Progenitor cell of endocrine pancreas (in vitro differentiated cells): ENCODE measurements at regions not wholly inside any gene's neighbourhood (a gene's known extent, or its start where the extent isn't known, plus 50 kb on each side); places are given as distances from the start of the nearest gene placed in this dataset.

Experiments
- DNase-seq: peaks from one replicate; pipeline ENCODE4 v3.0.0; 2021; ENCODE audit warnings: low spot score; ENCODE audit not compliant: unreplicated experiment
- H3K27ac Mint-ChIP-seq: 2 replicates; pipeline ENCODE4 v1.8.0; 2021; ENCODE audit warnings: mild to moderate bottlenecking, moderate library complexity, mixed read lengths
- H3K27me3 Mint-ChIP-seq: 2 replicates; pipeline ENCODE4 v1.8.0; 2021; ENCODE audit warnings: mixed read lengths
- H3K36me3 Mint-ChIP-seq: 2 replicates; pipeline ENCODE4 v1.8.0; 2022; ENCODE audit warnings: mixed read lengths; ENCODE audit not compliant: insufficient read depth
- H3K4me1 Mint-ChIP-seq: 2 replicates; pipeline ENCODE4 v1.8.0; 2021; ENCODE audit warnings: low read depth, mixed read lengths
- H3K4me3 Mint-ChIP-seq: 2 replicates; pipeline ENCODE4 v1.8.0; 2021; ENCODE audit warnings: low read depth, mild to moderate bottlenecking, moderate library complexity, mixed read lengths
- H3K9me3 Mint-ChIP-seq: 2 replicates; pipeline ENCODE4 v1.8.0; 2021; ENCODE audit warnings: low read depth, mixed read lengths
- CTCF ChIP-seq: fragments of 200-600 bp; sonication (generic); IDR thresholded peaks from one replicate; pipeline ENCODE4 v1.5.0; 2021; ENCODE audit warnings: antibody characterized with exemption, mild to moderate bottlenecking; ENCODE audit not compliant: unreplicated experiment

DNA sequence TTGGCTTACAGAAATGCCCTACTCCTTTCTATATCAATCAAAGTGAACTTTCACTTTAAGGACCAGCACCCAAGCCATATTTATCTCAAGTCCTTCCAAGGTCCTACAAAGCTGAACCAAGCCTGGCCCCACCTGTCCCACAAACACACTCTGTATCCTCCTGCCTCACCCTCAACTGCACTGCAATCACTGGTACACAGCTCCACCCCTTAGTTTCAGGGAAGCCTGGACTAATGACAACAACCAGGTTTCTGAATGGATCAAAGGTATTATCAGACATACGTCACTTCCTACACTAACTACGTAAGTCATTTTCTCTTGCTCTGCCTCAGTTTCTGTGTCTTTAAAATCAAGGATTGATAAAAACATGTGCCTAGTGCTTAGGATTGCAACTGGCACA is 205.6 kb upstream of the HS3ST1 start:
- TF ChIP-seq CTCF: no peak
- Mint-ChIP-seq H3K36me3 (no peaks in the 10 kb centered on the region), H3K27ac (no peak overlapping the region), H3K4me1 (no peaks in the 10 kb centered on the region), H3K27me3 (no peaks in the 10 kb centered on the region), H3K4me3 (no peak overlapping the region), H3K9me3 (peaks cover 8% of the 10 kb centered on the region)
- DNase-seq: no peak

DNA sequence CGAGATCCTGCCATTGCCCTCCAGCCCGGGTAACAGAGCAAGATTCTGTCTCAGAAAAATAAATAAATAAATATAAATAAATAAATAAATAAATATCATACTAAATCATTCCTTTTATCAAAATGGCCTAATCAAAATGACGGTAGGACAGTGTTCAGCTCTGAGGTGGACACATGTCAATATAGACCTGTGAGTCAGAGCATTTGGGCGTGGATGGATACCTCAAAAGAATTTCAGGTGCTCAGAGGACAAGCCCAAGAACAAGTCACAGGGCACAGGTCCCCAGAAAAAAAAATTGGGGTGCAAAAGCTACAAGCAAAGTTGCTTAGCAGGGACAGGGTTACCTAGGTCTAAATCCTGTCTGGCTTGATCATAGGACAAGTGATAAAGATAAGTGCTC is 204.7 kb upstream of the HS3ST1 start:
- no peak overlapping the region for H3K27ac Mint-ChIP-seq
- H3K36me3 Mint-ChIP-seq: no peaks in the 10 kb centered on the region
- H3K9me3 Mint-ChIP-seq: no peaks in the 10 kb centered on the region
- H3K27me3 Mint-ChIP-seq: no peaks in the 10 kb centered on the region
- no peak for DNase-seq
- TF ChIP-seq CTCF: no peak
- no peaks in the 10 kb centered on the region for H3K4me1 Mint-ChIP-seq
- H3K4me3 Mint-ChIP-seq: no peak overlapping the region

DNA sequence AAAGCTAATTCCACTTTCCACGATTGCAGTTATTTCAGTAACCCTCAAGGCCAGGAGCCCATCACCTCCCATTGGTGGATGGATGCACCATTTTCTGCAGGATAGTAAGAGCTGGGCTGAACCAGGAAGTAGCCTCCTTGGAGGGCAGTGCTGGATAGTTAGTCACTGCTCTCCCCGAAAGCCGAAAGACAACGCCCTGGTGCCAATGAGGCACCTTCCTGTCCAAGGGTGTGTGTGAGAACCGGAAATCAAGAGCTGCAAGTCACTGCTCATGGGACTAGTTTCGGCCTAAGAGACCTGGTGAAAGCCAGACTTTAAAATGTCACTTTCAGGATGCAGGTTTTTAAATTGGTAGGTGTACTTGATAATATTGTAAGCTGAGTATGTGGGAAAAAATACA is 203.8 kb upstream of the HS3ST1 start:
- H3K27me3 Mint-ChIP-seq: no peaks in the 10 kb centered on the region
- H3K4me1 Mint-ChIP-seq: no peaks in the 10 kb centered on the region
- no peaks in the 10 kb centered on the region for H3K9me3 Mint-ChIP-seq
- H3K36me3 Mint-ChIP-seq: no peaks in the 10 kb centered on the region
- H3K4me3 Mint-ChIP-seq: no peak overlapping the region
- DNase-seq: no peak
- TF ChIP-seq CTCF: no peak
- no peak overlapping the region for H3K27ac Mint-ChIP-seq

DNA sequence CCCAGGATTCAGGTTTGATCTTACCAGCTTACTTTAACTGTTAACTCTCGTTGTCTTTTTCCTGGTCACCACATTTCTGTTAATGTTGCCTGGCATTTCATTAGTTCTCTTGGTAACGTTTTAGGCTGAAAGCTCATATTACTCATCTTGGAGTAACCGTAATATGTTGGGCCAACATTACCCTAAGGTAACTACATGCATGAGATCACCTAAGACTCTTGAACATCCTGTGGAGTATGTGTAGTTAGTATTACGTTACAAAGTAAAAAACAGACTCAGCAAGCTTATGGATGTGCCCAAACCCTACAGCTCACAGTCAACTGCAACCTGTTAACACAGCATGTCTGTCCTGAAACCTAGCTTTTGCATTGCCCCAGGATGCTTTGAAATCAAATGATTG is 203.3 kb upstream of the HS3ST1 start:
- DNase-seq: no peak
- no peak for TF ChIP-seq CTCF
- peaks cover 3% of the 10 kb centered on the region for H3K9me3 Mint-ChIP-seq
- H3K36me3 Mint-ChIP-seq: no peaks in the 10 kb centered on the region
- H3K27ac Mint-ChIP-seq: no peak overlapping the region
- no peaks in the 10 kb centered on the region for H3K4me1 Mint-ChIP-seq
- H3K27me3 Mint-ChIP-seq: no peaks in the 10 kb centered on the region
- no peak overlapping the region for H3K4me3 Mint-ChIP-seq

GRCh38 chr4:11631416-11631815 is 202.7 kb upstream of the HS3ST1 start:
- Mint-ChIP-seq H3K9me3 (peaks cover 4% of the 10 kb centered on the region), H3K27me3 (no peaks in the 10 kb centered on the region), H3K4me3 (no peak overlapping the region), H3K27ac (no peak overlapping the region), H3K36me3 (no peaks in the 10 kb centered on the region), H3K4me1 (no peaks in the 10 kb centered on the region)
- no peak for DNase-seq
- TF ChIP-seq CTCF: no peak
